A549 (cell line): ENCODE measurements at regions not wholly inside any gene's neighbourhood (a gene's known extent, or its start where the extent isn't known, plus 50 kb on each side); places are given as distances from the start of the nearest gene placed in this dataset.
A peak's percentile ranks its signal among the peaks of the same experiment; 100 is the strongest.
"Not testable (repeated sequence)": the region's sequence is repeated elsewhere in the genome, so short reads cannot be mapped to it uniquely, and the experiment has no call there.

Experiments used
- ATAC-seq, 2 experiments: fragments of 200-7000 bp in 1 of 2; fragments of >200 bp in 1 of 2; cut with Nextera tagmentation in 1 of 2; cut with Tn5 transposase in 1 of 2; 3 replicates each; pipeline versions ENCODE4 v1.8.0 to v1.9.1; 2018 to 2020; ENCODE audit warnings: mild to moderate bottlenecking in 1 of 2, moderate library complexity in 1 of 2
- CTCF ChIA-PET: fragments of 300-600 bp; sonication (Branson Sonifier 250); formaldehyde crosslinking; extraction: SDS; loops from one replicate; lab custom pipeline; 2021; ENCODE audit warnings: antibody characterized with exemption, inconsistent platforms; lab: Yijun Ruan, JAX
- POLR2A ChIA-PET: fragments of 350-600 bp; formaldehyde crosslinking; extraction: SDS; loops from one replicate; lab custom pipeline; 2021; ENCODE audit warnings: antibody characterized with exemption, inconsistent platforms; lab: Yijun Ruan, JAX
- DNase-seq, 2 experiments: peaks; one replicate each; pipeline versions ENCODE4 v3.0.0 to v3.0.0-alpha.2; 2011 to 2016; ENCODE audit warnings: low read depth in 1 of 2, low spot score in 1 of 2
- FAIRE-seq: peaks from 2 replicates; lab custom pipeline; 2011; peaks lifted over from hg19 to GRCh38; lab: Jason Lieb, UNC
- H3K27ac ChIP-seq, 2 experiments: fragments of >200 bp; sonication (Bioruptor Twin); formaldehyde crosslinking; 3 replicates each; pipeline ENCODE4 v1.5.1; 2016 to 2017
- H3K4me1 ChIP-seq: fragments of >200 bp; sonication (Bioruptor Twin); formaldehyde crosslinking; 3 replicates; pipeline ENCODE4 v1.6.1; 2016
- H3K4me2 ChIP-seq: fragments of >200 bp; sonication (Bioruptor Twin); formaldehyde crosslinking; 3 replicates; pipeline ENCODE4 v1.6.1; 2016
- H3K4me3 ChIP-seq: fragments of >200 bp; sonication (Bioruptor Twin); formaldehyde crosslinking; 3 replicates; pipeline ENCODE4 v1.5.1; 2016
- H3K9me3 ChIP-seq: fragments of >200 bp; sonication (Bioruptor Twin); formaldehyde crosslinking; 3 replicates; pipeline ENCODE4 v1.6.1; 2016
- BCL3 ChIP-seq: fragments of >200 bp; sonication (Bioruptor Twin); formaldehyde crosslinking; IDR thresholded peaks from 3 replicates; pipeline ENCODE4 v1.6.1; 2016
- CBX8 ChIP-seq: fragments of 200-600 bp; sonication (generic); IDR thresholded peaks from 2 replicates; pipeline ENCODE4 v1.6.1; 2016
- CHD2 ChIP-seq: fragments of 150-350 bp; IDR thresholded peaks from 2 replicates; pipeline ENCODE4 v1.6.1; 2014; ENCODE audit warnings: low read length; ENCODE audit not compliant: partially characterized antibody
- CHD4 ChIP-seq: fragments of 200-600 bp; sonication (generic); IDR thresholded peaks from 2 replicates; pipeline ENCODE4 v1.6.1; 2016; ENCODE audit warnings: antibody characterized with exemption, mild to moderate bottlenecking, borderline replicate concordance
- CTCF ChIP-seq: fragments of >200 bp; sonication (Bioruptor Twin); formaldehyde crosslinking; IDR thresholded peaks from 3 replicates; pipeline ENCODE4 v1.5.1; 2016
- HDAC2 ChIP-seq: fragments of 200-600 bp; sonication (generic); IDR thresholded peaks from 2 replicates; pipeline ENCODE4 v1.6.1; 2016
- HOXA7 ChIP-seq: fragments of 250-450 bp; sonication (Bioruptor Pico); IDR thresholded peaks from 2 replicates; pipeline ENCODE4 v1.5.0; 2020; ENCODE audit warnings: mild to moderate bottlenecking, moderate library complexity
- JUN ChIP-seq, 2 experiments: fragments of >200 bp; sonication (Bioruptor Twin); formaldehyde crosslinking; IDR thresholded peaks; 2 replicates in 1 of 2; 3 replicates in 1 of 2; pipeline ENCODE4 v1.6.1; 2016 to 2017
- KDM1A ChIP-seq: fragments of 200-600 bp; sonication (generic); IDR thresholded peaks from 2 replicates; pipeline ENCODE4 v1.6.1; 2016; ENCODE audit warnings: low read depth, mild to moderate bottlenecking
- MAZ ChIP-seq: fragments of 150-350 bp; IDR thresholded peaks from 2 replicates; pipeline ENCODE4 v1.6.1; 2014; ENCODE audit warnings: antibody characterized with exemption, low read depth, low read length, borderline replicate concordance
- MYC ChIP-seq: IDR thresholded peaks from 2 replicates; pipeline ENCODE4 v1.6.1; 2012; ENCODE audit warnings: mild to moderate bottlenecking, inconsistent platforms, low read length, improper control_type of control experiment, borderline replicate concordance
- NR3C1 ChIP-seq: fragments of >200 bp; sonication (Bioruptor Twin); formaldehyde crosslinking; IDR thresholded peaks from 3 replicates; pipeline ENCODE4 v1.6.1; 2017
- POLR2AphosphoS2 ChIP-seq: conservative IDR thresholded peaks from 2 replicates; pipeline ENCODE4 v1.6.1; 2012; ENCODE audit warnings: low read length, improper control_type of control experiment, inconsistent platforms
- RAD21 ChIP-seq, 2 experiments: fragments of >200 bp in 1 of 2; sonication (Bioruptor Twin) in 1 of 2; formaldehyde crosslinking in 1 of 2; IDR thresholded peaks in 1 of 2; conservative IDR thresholded peaks in 1 of 2; 2 replicates in 1 of 2; 3 replicates in 1 of 2; pipeline ENCODE4 v1.6.1; 2012 to 2018; ENCODE audit warnings: inconsistent platforms in 1 of 2
- SMC3 ChIP-seq: fragments of >200 bp; sonication (Bioruptor Twin); formaldehyde crosslinking; IDR thresholded peaks from 3 replicates; pipeline ENCODE4 v1.6.1; 2018; ENCODE audit warnings: inconsistent platforms
- WGBS: methylation state at CpG from one replicate; pipeline ENCODE4 v1.1.6; 2017; ENCODE audit errors: missing lambda C conversion rate; 5-methylcytosine and 5-hydroxymethylcytosine counted together

GRCh38 chr10:127635882-127636281 is 86.8 kb downstream of the NPS start:
- Histone ChIP-seq H3K4me3 (no peak overlapping the region), H3K9me3 (0 out of 3 replicates have a peak, but pooled peaks cover 3% of the 10 kb centered on the region), H3K4me1 (no peaks in the 10 kb centered on the region), H3K27ac (no peak overlapping the region), H3K4me2 (no peak overlapping the region)
- FAIRE-seq (no peak), DNase-seq (no peak), ATAC-seq (no peak)
- ChIA-PET POLR2A (no interaction called here), CTCF (interaction anchor here (0.9 kb wide), 1 partner anchor 14 kb away, joined by 4 read pairs; no protein-coding TSS in a partner anchor)
- 86% methylated on average over 2 of the region's 2 CpGs for WGBS
- TF ChIP-seq POLR2AphosphoS2 (no peak), CTCF (no peak), CHD2 (no peak), SMC3 (no peak)

- TF ChIP-seq MAZ (no peak), KDM1A (no peak), HOXA7 (CRISPR knock-in tag) (no peak), BCL3 (no peak)
- CTCF ChIA-PET = interaction anchor here (0.8 kb wide), 1 partner anchor 13 kb away, joined by 4 read pairs; no protein-coding TSS in a partner anchor
- Histone ChIP-seq H3K9me3 (no peaks in the 10 kb centered on the region), H3K27ac (no peak overlapping the region), H3K4me1 (no peaks in the 10 kb centered on the region), H3K4me2 (no peak overlapping the region), H3K4me3 (no peak overlapping the region)
- FAIRE-seq = no peak
- WGBS = 21% methylated on average over 3 of the region's 3 CpGs
- DNase-seq = no peak
- ATAC-seq = no peak
- POLR2A ChIA-PET = no interaction called here
These were observed 88.1 kb upstream of the FOXI2 start for GRCh38 chr10:127648885-127649284.

- H3K27ac ChIP-seq = no peak overlapping the region
- 4% methylated on average over 6 of the region's 6 CpGs for WGBS
- no peaks in the 10 kb centered on the region for H3K9me3 ChIP-seq
- no peak overlapping the region for H3K4me3 ChIP-seq
- ChIA-PET CTCF (interaction anchor here (0.8 kb wide), 1 partner anchor 13 kb away, joined by 4 read pairs; no protein-coding TSS in a partner anchor), POLR2A (no interaction called here)
- no peaks in the 10 kb centered on the region for H3K4me1 ChIP-seq
- H3K4me2 ChIP-seq = no peak overlapping the region
- peak in 1 of 2 experiments; percentile 27 for DNase-seq
- TF ChIP-seq CHD4 (no peak), CBX8 (no peak), HDAC2 (no peak), RAD21 (conservative IDR thresholded peaks at IDR 0.05 in 1 of 2, IDR thresholded peaks at IDR 0.05 in 1 of 2) (peak in 1 of 2 experiments; percentile 31; a peak in 2 of 5 replicates), MYC (no peak), CTCF (peak; percentile 26; the same call in 1 of the 3 replicates), JUN (IDR thresholded peaks at IDR 0.05) (no peak)
- ATAC-seq = peak in 1 of 2 experiments; percentile 70; a peak in 3 of 6 replicates
- FAIRE-seq = no peak
These were observed 87.3 kb upstream of the FOXI2 start for GRCh38 chr10:127649642-127650041.

GRCh38 chr10:127657056-127657455 is 79.9 kb upstream of the FOXI2 start:
- Histone ChIP-seq H3K27ac (no peak overlapping the region), H3K9me3 (no peaks in the 10 kb centered on the region), H3K4me2 (no peak overlapping the region), H3K4me1 (no peaks in the 10 kb centered on the region), H3K4me3 (no peak overlapping the region)
- DNase-seq (no peak), FAIRE-seq (no peak), ATAC-seq (no peak)
- CTCF ChIA-PET = interaction anchor here (1.7 kb wide), 1 partner anchor 16 kb away, joined by 4 read pairs; no protein-coding TSS in a partner anchor
- TF ChIP-seq NR3C1 = no peak
- POLR2A ChIA-PET = no interaction called here
- 0% methylated on average over 1 of the region's 1 CpG for WGBS

- POLR2A ChIA-PET, H3K27ac ChIP-seq, H3K4me1 ChIP-seq, FAIRE-seq, CTCF ChIA-PET, H3K9me3 ChIP-seq, H3K4me2 ChIP-seq, DNase-seq, ATAC-seq, H3K4me3 ChIP-seq: not testable (repeated sequence)
- 1% methylated on average over 3 of the region's 3 CpGs for WGBS
These were observed 60.6 kb upstream of the FOXI2 start for GRCh38 chr10:127676430-127676829.
